Stimulated activated CD4-positive, alpha-beta T cell treated with anti-CD3 and anti-CD28 coated beads, Interleukin-12 subunit alpha, Interleukin-12 subunit beta, amount 100 ng/mL, for 24 hours (primary cell): ENCODE measurements at regions not wholly inside any gene's neighbourhood (a gene's known extent, or its start where the extent isn't known, plus 50 kb on each side); places are given as distances from the start of the nearest gene placed in this dataset.
"Not testable (repeated sequence)": the region's sequence is repeated elsewhere in the genome, so short reads cannot be mapped to it uniquely, and the experiment has no call there.

Source experiments
- DNase-seq, 2 experiments: peaks; one replicate each; pipeline ENCODE4 v3.0.0-alpha.2; 2020; ENCODE audit warnings: low read depth in 2 of 2

- no peak for DNase-seq
Observed at GRCh38 chr1:19591482-19592091, 52.5 kb upstream of the NBL1 start.

GRCh38 chr1:19585507-19585906, 58.6 kb upstream of the NBL1 start:
- DNase-seq = no peak

GRCh38 chr1:19582318-19582717, 61.8 kb upstream of the NBL1 start:
- peak; percentile 41 to 77 for DNase-seq

GRCh38 chr1:19581381-19581780, 62.7 kb upstream of the NBL1 start:
- DNase-seq = no peak

GRCh38 chr1:19577561-19577960, 66.5 kb upstream of the NBL1 start:
- no peak for DNase-seq

GRCh38 chr1:19577036-19577435, 67.1 kb upstream of the NBL1 start:
- no peak for DNase-seq

GRCh38 chr1:19569786-19570185, 74.3 kb upstream of the NBL1 start:
- DNase-seq = no peak

GRCh38 chr1:19567041-19567440, 77.1 kb upstream of the NBL1 start:
- no peak for DNase-seq

GRCh38 chr1:19564366-19564765, 79.0 kb upstream of the CAPZB start:
- no peak for DNase-seq

- DNase-seq = no peak
Observed at GRCh38 chr1:19563324-19564097, 78.2 kb upstream of the CAPZB start.

GRCh38 chr1:19562847-19563246, 77.5 kb upstream of the CAPZB start:
- DNase-seq = no peak

- DNase-seq = no peak
Observed at GRCh38 chr1:19560480-19560879, 75.1 kb upstream of the CAPZB start.

GRCh38 chr1:19559641-19560040, 74.3 kb upstream of the CAPZB start:
- no peak for DNase-seq

GRCh38 chr1:19557609-19558051, 72.3 kb upstream of the CAPZB start:
- DNase-seq = no peak

GRCh38 chr1:19554090-19554489, 68.8 kb upstream of the CAPZB start:
- no peak for DNase-seq

- no peak for DNase-seq
Observed at GRCh38 chr1:19552291-19553010, 67.1 kb upstream of the CAPZB start.

GRCh38 chr1:19551837-19552236, 66.5 kb upstream of the CAPZB start:
- not testable (repeated sequence) for DNase-seq

- DNase-seq = not testable (repeated sequence)
Observed at GRCh38 chr1:19550437-19550836, 65.1 kb upstream of the CAPZB start.

- no peak for DNase-seq
Observed at GRCh38 chr1:19547814-19548213, 62.5 kb upstream of the CAPZB start.

GRCh38 chr1:19536519-19536918, 51.2 kb upstream of the CAPZB start:
- no peak for DNase-seq

GRCh38 chr1:19535214-19535613, 49.9 kb upstream of the CAPZB start:
- DNase-seq = no peak
